Psoas muscle (tissue), 7 donors: ENCODE measurements at regions not wholly inside any gene's neighbourhood (a gene's known extent, or its start where the extent isn't known, plus 50 kb on each side); places are given as distances from the start of the nearest gene placed in this dataset.

Experiments used
- ATAC-seq, 4 donors: fragments of 200-7000 bp; cut with Tn5 transposase; one replicate each; pipeline ENCODE4 v1.9.1; 2020; ENCODE audit warnings: moderate library complexity in 3 of 4, mild to moderate bottlenecking in 2 of 4
- DNase-seq, 2 donors: peaks; one replicate each; pipeline ENCODE4 v3.0.0-alpha.2; 2020
- H3K27ac ChIP-seq: fragments of 200-600 bp; one replicate; pipeline ENCODE4 v1.8.0; 2022
- H3K27me3 ChIP-seq, 3 donors: fragments of 200-600 bp in 1 of 3; one replicate each; pipeline versions ENCODE4 v1.6.1 to v1.8.0; 2013 to 2022; ENCODE audit warnings: low read length in 2 of 3, mild to moderate bottlenecking in 2 of 3, moderate library complexity in 1 of 3; ENCODE audit not compliant: insufficient read depth in 3 of 3
- H3K36me3 ChIP-seq, 2 donors: fragments of 200-600 bp in 1 of 2; one replicate each; pipeline versions ENCODE4 v1.6.1 to v1.8.0; 2013 to 2022; ENCODE audit warnings: low read depth in 1 of 2, mild to moderate bottlenecking in 1 of 2, moderate library complexity in 1 of 2; ENCODE audit not compliant: insufficient read depth in 1 of 2
- H3K4me1 ChIP-seq: fragments of 200-600 bp; one replicate; pipeline ENCODE4 v1.8.0; 2022
- H3K4me3 ChIP-seq: fragments of 200-600 bp; one replicate; pipeline ENCODE4 v1.8.0; 2022; ENCODE audit warnings: mild to moderate bottlenecking
- H3K9me3 ChIP-seq: fragments of 200-600 bp; one replicate; pipeline ENCODE4 v1.8.0; 2022
- WGBS, 3 donors: extraction: QIAGEN DNeasy Blood & Tissue Kit; methylation state at CpG; one replicate each; pipeline versions ENCODE4 v1.1.6 to v1.1.7; 2013; 5-methylcytosine and 5-hydroxymethylcytosine counted together
- intact Hi-C, 2 donors: fragments of 100-400 bp; cut with DNase I; formaldehyde crosslinking; loops; one replicate each; pipeline versions ENCODE4 v1.11.0 to v1.14.2; 2022
- TF ChIP-seq, protein P1 (sequence below): fragments of 200-600 bp; IDR thresholded peaks from one replicate; pipeline ENCODE4 v1.8.0; 2022; ENCODE audit warnings: antibody characterized with exemption
- donor health status: healthy with polysubstance abuse.
- donor health status: DM: no; HTN: no; CAD: no; lungs with moderate emphysema.
- donor health status: Bipolar disorder and iron deficiency.
- donor health status: healthy.
- donor health status: DM: yes; HTN: yes; CAD: no.
- donor health status: DM: no; HTN: no; CAD: no.
- donor health status: DM: yes; HTN: yes; CAD: no.

DNA sequence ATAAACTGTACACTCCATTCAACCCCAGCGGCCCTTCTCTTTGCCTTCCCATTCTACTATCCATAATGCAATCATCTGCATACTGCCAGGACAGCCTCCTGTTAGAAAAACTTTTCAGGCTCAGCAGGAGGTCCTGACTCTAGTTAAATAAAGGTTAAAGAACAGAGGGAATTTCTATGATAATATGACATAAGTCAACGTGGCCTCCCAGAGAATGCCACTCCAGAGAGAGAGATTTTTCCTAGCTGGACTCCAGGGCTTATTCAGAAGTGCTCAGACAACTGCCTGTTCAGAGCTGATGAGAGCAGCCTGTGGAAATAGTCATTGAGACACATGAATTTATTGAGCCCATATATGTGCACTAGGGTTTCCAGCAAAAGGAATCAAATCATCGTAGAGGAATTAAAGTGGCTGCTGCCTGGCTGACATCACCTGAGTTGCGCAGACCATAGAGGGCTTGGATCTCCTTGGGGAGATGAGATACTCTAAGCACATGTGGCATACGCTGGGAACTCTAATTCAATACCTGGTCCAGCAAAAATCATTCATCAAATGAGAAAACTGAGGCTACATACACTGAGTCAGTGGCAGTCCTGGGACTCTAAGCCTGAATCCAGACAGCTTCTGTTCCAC, 736.2 kb downstream of the PTPRU start:
- Histone ChIP-seq H3K4me1 (no peaks in the 10 kb centered on the region), H3K4me3 (no peak overlapping the region), H3K27me3 (peaks cover 0 to 9% (median 0%) of the 10 kb centered on the region in 3 donors), H3K27ac (no peak overlapping the region), H3K36me3 (no peaks in the 10 kb centered on the region), H3K9me3 (peaks cover 5% of the 10 kb centered on the region)
- DNase-seq (no peak), ATAC-seq (no peak)
- 68 to 72% (median 69%) methylated on average over 5 of the region's 5 CpGs for WGBS, 3 donors
- TF ChIP-seq, protein P1, sequence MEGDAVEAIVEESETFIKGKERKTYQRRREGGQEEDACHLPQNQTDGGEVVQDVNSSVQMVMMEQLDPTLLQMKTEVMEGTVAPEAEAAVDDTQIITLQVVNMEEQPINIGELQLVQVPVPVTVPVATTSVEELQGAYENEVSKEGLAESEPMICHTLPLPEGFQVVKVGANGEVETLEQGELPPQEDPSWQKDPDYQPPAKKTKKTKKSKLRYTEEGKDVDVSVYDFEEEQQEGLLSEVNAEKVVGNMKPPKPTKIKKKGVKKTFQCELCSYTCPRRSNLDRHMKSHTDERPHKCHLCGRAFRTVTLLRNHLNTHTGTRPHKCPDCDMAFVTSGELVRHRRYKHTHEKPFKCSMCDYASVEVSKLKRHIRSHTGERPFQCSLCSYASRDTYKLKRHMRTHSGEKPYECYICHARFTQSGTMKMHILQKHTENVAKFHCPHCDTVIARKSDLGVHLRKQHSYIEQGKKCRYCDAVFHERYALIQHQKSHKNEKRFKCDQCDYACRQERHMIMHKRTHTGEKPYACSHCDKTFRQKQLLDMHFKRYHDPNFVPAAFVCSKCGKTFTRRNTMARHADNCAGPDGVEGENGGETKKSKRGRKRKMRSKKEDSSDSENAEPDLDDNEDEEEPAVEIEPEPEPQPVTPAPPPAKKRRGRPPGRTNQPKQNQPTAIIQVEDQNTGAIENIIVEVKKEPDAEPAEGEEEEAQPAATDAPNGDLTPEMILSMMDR = no peak
- intact Hi-C loops = no loop called here

- no peaks in the 10 kb centered on the region for H3K4me1 ChIP-seq
- no peak overlapping the region for H3K4me3 ChIP-seq
- intact Hi-C loops = no loop called here
- TF ChIP-seq, protein P1 = no peak
- no peak for ATAC-seq
- no peaks in the 10 kb centered on the region for H3K9me3 ChIP-seq
- no peaks in the 10 kb centered on the region for H3K36me3 ChIP-seq
- no peak overlapping the region for H3K27ac ChIP-seq
- DNase-seq = no peak
- peaks cover 0 to 4% (median 0%) of the 10 kb centered on the region in 3 donors for H3K27me3 ChIP-seq
- 82 to 83% (median 83%) methylated on average over 2 of the region's 2 CpGs for WGBS, 3 donors
Observed at GRCh38 chr1:29971703-29972102, 735.4 kb downstream of the PTPRU start.

DNA sequence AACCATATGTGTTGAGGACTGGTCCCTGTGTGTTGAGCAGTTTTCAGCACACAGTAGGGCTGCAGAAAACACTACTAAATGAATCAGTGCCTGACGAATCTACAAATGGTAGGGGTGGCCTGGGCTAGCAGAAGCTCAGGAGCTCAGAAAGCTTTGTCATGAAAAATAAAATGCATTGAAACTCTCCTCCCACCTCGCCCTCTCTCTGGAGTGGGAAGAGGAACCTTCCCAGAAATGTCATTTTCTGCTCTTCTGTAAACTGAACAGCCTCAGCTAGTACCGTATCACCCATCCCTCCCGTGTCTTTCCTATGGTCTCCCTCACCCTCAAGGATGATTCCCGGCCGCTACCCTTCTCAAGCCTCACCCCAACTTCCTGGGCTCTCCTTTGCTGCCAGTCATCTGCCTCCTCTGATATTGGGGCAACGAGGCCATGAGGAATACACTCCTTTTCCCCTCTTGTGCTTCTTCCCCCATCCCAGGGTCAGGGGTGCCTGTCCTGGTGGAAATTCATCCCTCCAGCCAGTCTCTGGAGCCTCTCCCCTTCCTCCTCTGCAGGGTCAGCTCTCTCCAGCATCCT, 734.5 kb downstream of the PTPRU start:
- intact Hi-C loops = no loop called here
- no peak for DNase-seq
- no peaks in the 10 kb centered on the region for H3K36me3 ChIP-seq
- H3K9me3 ChIP-seq = no peaks in the 10 kb centered on the region
- no peaks in the 10 kb centered on the region for H3K4me1 ChIP-seq
- H3K27me3 ChIP-seq = peaks cover 0 to 11% (median 0%) of the 10 kb centered on the region in 3 donors
- no peak for ATAC-seq
- TF ChIP-seq, protein P1 = no peak
- WGBS, 3 donors = 69 to 76% (median 72%) methylated on average over 7 of the region's 7 CpGs
- H3K4me3 ChIP-seq = no peak overlapping the region
- H3K27ac ChIP-seq = no peak overlapping the region

DNA sequence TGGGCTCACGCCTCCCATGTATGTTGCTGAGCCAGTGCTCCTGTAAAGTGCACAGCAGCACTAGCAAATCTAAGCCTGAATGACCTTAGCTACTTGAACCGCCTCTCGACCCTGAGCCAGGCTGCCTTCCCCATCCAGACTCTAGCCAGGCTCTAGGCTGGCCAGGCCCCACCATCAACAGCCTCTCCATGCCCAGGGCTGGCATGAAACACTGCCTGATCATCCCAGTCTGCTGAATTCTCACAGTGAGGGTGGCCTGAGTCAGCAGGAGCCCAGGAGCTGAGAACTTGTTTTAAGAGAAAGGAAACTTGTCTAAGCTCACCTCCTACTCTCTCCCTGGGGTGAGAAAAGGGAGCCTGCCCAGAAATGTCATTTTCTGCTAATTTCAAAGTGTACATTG, 733.3 kb downstream of the PTPRU start:
- no peak for DNase-seq
- 66 to 77% (median 70%) methylated on average over 3 of the region's 3 CpGs for WGBS, 3 donors
- intact Hi-C loops = no loop called here
- no peak overlapping the region for H3K27ac ChIP-seq
- H3K4me1 ChIP-seq = no peaks in the 10 kb centered on the region
- no peak overlapping the region for H3K4me3 ChIP-seq
- ATAC-seq = no peak
- peaks cover 0 to 11% (median 0%) of the 10 kb centered on the region in 3 donors for H3K27me3 ChIP-seq
- H3K36me3 ChIP-seq = no peaks in the 10 kb centered on the region
- TF ChIP-seq, protein P1 = no peak
- H3K9me3 ChIP-seq = no peaks in the 10 kb centered on the region
